Calu3 (cell line): ENCODE measurements at regions not wholly inside any gene's neighbourhood (a gene's known extent, or its start where the extent isn't known, plus 50 kb on each side); places are given as distances from the start of the nearest gene placed in this dataset.

Source experiments
- BruUV-seq: library from RNA; stranded (reverse); fragments of 400-500 nt; replicated peaks from 2 replicates; lab custom pipeline; 2021; lab: Mats Ljungman, UMichigan
- CTCF ChIA-PET: fragments of 300-600 bp; sonication (Branson Sonifier 250); formaldehyde crosslinking; loops from one replicate; lab custom pipeline; 2022; ENCODE audit warnings: antibody characterized with exemption; lab: Charles Lee
- DNase-seq: peaks from one replicate; pipeline ENCODE4 v3.0.0; 2022
- H3K27ac Mint-ChIP-seq: one replicate; pipeline ENCODE4 v1.8.0; 2022; ENCODE audit warnings: mixed read lengths; ENCODE audit not compliant: unreplicated experiment
- H3K27me3 Mint-ChIP-seq: one replicate; pipeline ENCODE4 v1.8.0; 2022; ENCODE audit warnings: mixed read lengths; ENCODE audit not compliant: unreplicated experiment
- H3K36me3 Mint-ChIP-seq: one replicate; pipeline ENCODE4 v1.8.0; 2022; ENCODE audit warnings: mild to moderate bottlenecking, moderate library complexity, mixed read lengths; ENCODE audit not compliant: insufficient read depth, unreplicated experiment
- H3K4me1 Mint-ChIP-seq: one replicate; pipeline ENCODE4 v1.8.0; 2022; ENCODE audit warnings: mild to moderate bottlenecking, low read depth, mixed read lengths; ENCODE audit not compliant: unreplicated experiment
- H3K4me3 Mint-ChIP-seq: one replicate; pipeline ENCODE4 v1.8.0; 2022; ENCODE audit warnings: mild to moderate bottlenecking, low read depth, moderate library complexity, mixed read lengths; ENCODE audit not compliant: unreplicated experiment
- H3K9me3 Mint-ChIP-seq: one replicate; pipeline ENCODE4 v1.8.0; 2022; ENCODE audit warnings: low read depth, mixed read lengths; ENCODE audit not compliant: unreplicated experiment
- CTCF ChIP-seq: fragments of 200-600 bp; IDR thresholded peaks from one replicate; pipeline ENCODE4 v1.8.0; 2022; ENCODE audit warnings: antibody characterized with exemption; ENCODE audit not compliant: unreplicated experiment
- intact Hi-C: fragments of 100-400 bp; cut with micrococcal nuclease; formaldehyde crosslinking; loops from one replicate; pipeline ENCODE4 v1.10.0; 2022; ENCODE audit not compliant: unreplicated experiment

- BruUV-seq: no TSS peak
- CTCF ChIA-PET: interaction anchor here (1.2 kb wide), 1 partner anchor 79 kb away, joined by 4 read pairs; no protein-coding TSS in a partner anchor
- Mint-ChIP-seq H3K27ac (no peak overlapping the region), H3K9me3 (no peaks in the 10 kb centered on the region), H3K4me1 (no peaks in the 10 kb centered on the region), H3K27me3 (peaks cover 84% of the 10 kb centered on the region), H3K36me3 (no peaks in the 10 kb centered on the region), H3K4me3 (no peak overlapping the region)
- intact Hi-C loops: no loop called here
- no peak for TF ChIP-seq CTCF
- DNase-seq: no peak
Observed at GRCh38 chr7:142614116-142614515, 135.2 kb upstream of the PRSS1 start.

- CTCF ChIA-PET: no interaction called here
- no peak for TF ChIP-seq CTCF
- DNase-seq: no peak
- H3K36me3 Mint-ChIP-seq: no peaks in the 10 kb centered on the region
- H3K9me3 Mint-ChIP-seq: no peaks in the 10 kb centered on the region
- H3K27ac Mint-ChIP-seq: no peak overlapping the region
- H3K4me1 Mint-ChIP-seq: no peaks in the 10 kb centered on the region
- peaks cover 74% of the 10 kb centered on the region for H3K27me3 Mint-ChIP-seq
- intact Hi-C loops: no loop called here
- H3K4me3 Mint-ChIP-seq: no peak overlapping the region
- BruUV-seq: no TSS peak
Observed at GRCh38 chr7:142612237-142612881, 136.9 kb upstream of the PRSS1 start.

DNA sequence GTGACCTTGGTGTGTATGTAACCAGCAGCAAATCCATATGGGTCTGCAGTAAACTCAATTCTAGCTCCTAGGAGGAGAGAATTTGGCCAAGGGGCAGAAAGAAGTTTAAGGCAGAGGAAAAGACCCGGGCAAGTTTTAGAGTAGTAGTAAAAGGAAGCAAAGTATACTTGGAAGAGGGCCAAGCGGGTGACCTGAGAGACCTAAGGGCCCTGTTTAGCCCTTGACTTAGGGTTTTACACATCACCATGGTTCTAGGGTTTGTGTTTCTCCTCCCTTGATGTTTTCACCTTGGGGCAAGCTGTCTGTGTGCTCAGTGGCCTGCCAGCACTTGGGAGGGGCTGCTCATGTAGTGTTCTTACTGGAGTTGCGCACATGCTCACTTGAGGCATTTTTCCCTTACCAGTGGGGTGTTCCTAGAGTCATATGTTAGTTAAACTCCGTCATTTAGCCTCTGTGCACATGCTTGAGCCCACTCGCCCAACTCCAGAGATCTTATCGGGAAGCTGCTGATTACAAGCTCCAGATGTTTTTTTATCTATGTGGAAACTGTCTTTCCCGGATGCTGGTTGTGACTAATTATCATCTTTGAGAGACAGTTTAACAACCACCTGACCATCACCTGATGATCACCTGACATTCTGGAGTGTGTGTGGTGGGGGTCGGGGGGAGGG lies 137.6 kb upstream of the PRSS1 start:
- CTCF ChIA-PET: no interaction called here
- no peaks in the 10 kb centered on the region for H3K36me3 Mint-ChIP-seq
- H3K27ac Mint-ChIP-seq: no peak overlapping the region
- TF ChIP-seq CTCF: no peak
- BruUV-seq: no TSS peak
- no peaks in the 10 kb centered on the region for H3K9me3 Mint-ChIP-seq
- no peak for DNase-seq
- H3K4me3 Mint-ChIP-seq: no peak overlapping the region
- H3K4me1 Mint-ChIP-seq: no peaks in the 10 kb centered on the region
- H3K27me3 Mint-ChIP-seq: peaks cover 67% of the 10 kb centered on the region
- intact Hi-C loops: no loop called here

DNA sequence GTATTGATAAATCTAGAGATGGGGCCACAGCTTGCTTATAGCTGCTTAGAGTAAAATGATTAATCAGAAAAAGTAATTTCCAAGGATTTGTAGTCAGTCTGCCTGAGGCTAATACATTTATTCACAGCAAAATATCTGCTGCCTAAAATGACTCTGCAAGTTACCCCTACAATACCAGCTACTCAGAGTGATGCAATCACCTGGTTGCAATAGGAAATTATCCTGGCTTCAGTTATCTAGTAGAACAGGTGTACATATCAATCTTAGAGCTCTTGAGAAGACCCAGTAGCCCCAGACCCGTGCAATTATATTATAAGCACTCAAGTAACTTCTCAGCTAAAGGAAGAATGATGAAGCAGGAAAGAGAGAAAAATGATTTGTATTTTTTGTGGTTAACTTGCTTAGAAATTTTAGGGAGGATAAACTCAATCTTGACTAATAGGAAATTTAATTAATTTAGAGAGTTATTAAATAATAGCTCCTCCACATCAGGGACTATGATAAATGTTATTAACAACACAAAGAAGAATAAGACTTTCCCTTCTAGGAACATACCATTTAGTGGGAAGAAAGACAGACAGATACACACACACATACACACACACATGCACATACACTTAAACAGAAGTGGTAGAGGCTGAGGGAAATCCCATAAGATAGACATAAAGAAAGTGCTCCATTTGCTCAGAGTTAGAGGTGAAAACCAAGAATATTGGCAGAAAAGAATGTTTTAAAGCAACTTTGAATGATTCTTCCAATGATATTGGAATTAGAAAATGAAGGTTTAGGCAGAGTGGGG lies 140.4 kb upstream of the PRSS1 start:
- Mint-ChIP-seq H3K27ac (no peak overlapping the region), H3K27me3 (peaks cover 58% of the 10 kb centered on the region), H3K4me3 (no peak overlapping the region), H3K9me3 (no peaks in the 10 kb centered on the region), H3K4me1 (no peaks in the 10 kb centered on the region), H3K36me3 (no peaks in the 10 kb centered on the region)
- no TSS peak for BruUV-seq
- intact Hi-C loops: no loop called here
- CTCF ChIA-PET: interaction anchor here (0.7 kb wide), 1 partner anchor 173 kb away, joined by 3 read pairs; no protein-coding TSS in a partner anchor
- no peak for DNase-seq
- TF ChIP-seq CTCF: no peak
